ENCODE measurements at regions not wholly inside any gene's neighbourhood (a gene's known extent, or its start where the extent isn't known, plus 50 kb on each side); places are given as distances from the start of the nearest gene placed in this dataset.

GRCh38 chr6:11295969-11296368 lies 63.5 kb upstream of the NEDD9 start:
- peaks cover 3% of the 10 kb centered on the region for H3K4me1 ChIP-seq (ENCODE audit: insufficient read depth, low read length, severe bottlenecking)
- no peak overlapping the region for H3K4me3 ChIP-seq (ENCODE audit: low read depth, low read length, poor library complexity, severe bottlenecking)
- H3K4me2 ChIP-seq (ENCODE audit: low read length) = no peak overlapping the region
- no peak overlapping the region for H2AFZ ChIP-seq (ENCODE audit: low read length)
- H3K27ac ChIP-seq (ENCODE audit: low read depth, low read length, poor library complexity, severe bottlenecking) = no peak overlapping the region
- H3F3A ChIP-seq (ENCODE audit: insufficient read depth, low read length) = no peaks in the 10 kb centered on the region
- H3K27me3 ChIP-seq (ENCODE audit: insufficient read depth, low read length) = no peaks in the 10 kb centered on the region
- no peak overlapping the region for H3K9ac ChIP-seq (ENCODE audit: low read length)
- no peaks in the 10 kb centered on the region for H4K20me1 ChIP-seq (ENCODE audit: insufficient read depth, low read length)
- peaks cover 17% of the 10 kb centered on the region for H3K36me3 ChIP-seq (ENCODE audit: insufficient read depth, low read length)
- no peaks in the 10 kb centered on the region for H3K9me2 ChIP-seq (ENCODE audit: low read depth, low read length)
- no peaks in the 10 kb centered on the region for H3K79me2 ChIP-seq (ENCODE audit: insufficient read depth, low read length)
- no peaks in the 10 kb centered on the region for H3K9me3 ChIP-seq (ENCODE audit: low read length)
- TF ChIP-seq CTCF (IDR thresholded peaks at IDR 0.05; ENCODE audit: low read length) = no peak
- TF ChIP-seq EZH2 (IDR thresholded peaks at IDR 0.05; ENCODE audit: borderline replicate concordance, low read length) = no peak

- no peaks in the 10 kb centered on the region for H3K9me3 ChIP-seq (ENCODE audit: low read length)
- H3K4me3 ChIP-seq (ENCODE audit: low read depth, low read length, poor library complexity, severe bottlenecking) = no peak overlapping the region
- no peak overlapping the region for H3K27ac ChIP-seq (ENCODE audit: low read depth, low read length, poor library complexity, severe bottlenecking)
- H3K27me3 ChIP-seq (ENCODE audit: insufficient read depth, low read length) = no peaks in the 10 kb centered on the region
- H3K79me2 ChIP-seq (ENCODE audit: insufficient read depth, low read length) = no peaks in the 10 kb centered on the region
- no peak overlapping the region for H3K9ac ChIP-seq (ENCODE audit: low read length)
- TF ChIP-seq CTCF (IDR thresholded peaks at IDR 0.05; ENCODE audit: low read length) (no peak), EZH2 (IDR thresholded peaks at IDR 0.05; ENCODE audit: borderline replicate concordance, low read length) (no peak)
- no peaks in the 10 kb centered on the region for H3K9me2 ChIP-seq (ENCODE audit: low read depth, low read length)
- H4K20me1 ChIP-seq (ENCODE audit: insufficient read depth, low read length) = no peaks in the 10 kb centered on the region
- peaks cover 17% of the 10 kb centered on the region for H3K36me3 ChIP-seq (ENCODE audit: insufficient read depth, low read length)
- no peak overlapping the region for H3K4me2 ChIP-seq (ENCODE audit: low read length)
- H2AFZ ChIP-seq (ENCODE audit: low read length) = no peak overlapping the region
- H3K4me1 ChIP-seq (ENCODE audit: insufficient read depth, low read length, severe bottlenecking) = no peaks in the 10 kb centered on the region
- H3F3A ChIP-seq (ENCODE audit: insufficient read depth, low read length) = no peaks in the 10 kb centered on the region
Observed at GRCh38 chr6:11294228-11294627, 61.8 kb upstream of the NEDD9 start.

- H3K4me3 ChIP-seq (ENCODE audit: low read depth, low read length, poor library complexity, severe bottlenecking) = no peak overlapping the region
- H3K4me2 ChIP-seq (ENCODE audit: low read length) = no peak overlapping the region
- H3K27me3 ChIP-seq (ENCODE audit: insufficient read depth, low read length) = no peaks in the 10 kb centered on the region
- TF ChIP-seq CTCF (IDR thresholded peaks at IDR 0.05; ENCODE audit: low read length) (no peak), EZH2 (IDR thresholded peaks at IDR 0.05; ENCODE audit: borderline replicate concordance, low read length) (no peak)
- H2AFZ ChIP-seq (ENCODE audit: low read length) = no peak overlapping the region
- H3K36me3 ChIP-seq (ENCODE audit: insufficient read depth, low read length) = peaks cover 17% of the 10 kb centered on the region
- no peak overlapping the region for H3K9ac ChIP-seq (ENCODE audit: low read length)
- no peaks in the 10 kb centered on the region for H3K9me3 ChIP-seq (ENCODE audit: low read length)
- no peak overlapping the region for H3K27ac ChIP-seq (ENCODE audit: low read depth, low read length, poor library complexity, severe bottlenecking)
- no peaks in the 10 kb centered on the region for H4K20me1 ChIP-seq (ENCODE audit: insufficient read depth, low read length)
- H3K9me2 ChIP-seq (ENCODE audit: low read depth, low read length) = no peaks in the 10 kb centered on the region
- H3K79me2 ChIP-seq (ENCODE audit: insufficient read depth, low read length) = no peaks in the 10 kb centered on the region
- H3F3A ChIP-seq (ENCODE audit: insufficient read depth, low read length) = no peaks in the 10 kb centered on the region
- H3K4me1 ChIP-seq (ENCODE audit: insufficient read depth, low read length, severe bottlenecking) = no peaks in the 10 kb centered on the region
Observed at GRCh38 chr6:11292594-11293236, 60.2 kb upstream of the NEDD9 start.
